ENCODE measurements at regions not wholly inside any gene's neighbourhood (a gene's known extent, or its start where the extent isn't known, plus 50 kb on each side); places are given as distances from the start of the nearest gene placed in this dataset.

DNA sequence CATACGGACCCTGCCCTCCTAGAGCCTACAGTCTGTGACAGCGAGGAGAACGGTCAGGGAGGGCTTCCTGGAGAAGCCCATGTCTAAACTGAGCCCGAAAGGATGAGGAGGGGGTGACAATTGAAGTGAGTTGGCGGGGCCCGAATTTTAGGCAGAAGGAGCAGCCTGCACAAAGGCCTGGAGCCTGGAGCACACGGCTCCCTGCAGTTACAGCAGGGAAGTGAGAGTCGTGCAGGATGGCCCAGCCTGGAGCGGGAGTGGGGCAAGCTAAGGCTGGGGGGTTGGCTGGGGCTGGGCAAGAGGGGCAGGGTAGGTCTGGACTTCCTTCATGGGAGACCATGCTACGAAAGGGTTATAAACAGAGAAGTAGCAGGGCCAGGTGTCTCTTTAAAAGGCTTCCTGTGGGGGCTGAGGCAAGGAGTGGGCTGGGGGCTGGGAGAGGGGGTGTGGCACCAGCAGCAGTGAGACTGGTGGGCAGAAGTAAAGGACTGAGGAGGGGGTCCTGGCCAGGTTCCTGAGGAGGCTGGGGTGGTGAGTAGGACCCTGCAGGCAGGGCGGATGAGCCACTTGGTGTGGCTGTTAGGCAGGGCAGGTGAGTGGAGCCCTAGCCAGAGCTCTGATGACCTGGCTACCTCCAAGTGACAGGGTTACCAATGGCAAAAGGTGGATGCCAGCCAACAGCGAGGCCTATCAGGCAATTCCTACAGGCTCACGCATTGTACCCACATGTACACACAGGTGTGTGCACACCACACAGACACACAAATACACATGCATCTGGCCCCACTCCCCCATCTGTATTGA lies 119.2 kb downstream of the MRPL14 start:
- H3K4me1 Mint-ChIP-seq, result peaks cover 43% of the 10 kb centered on the region
- no peak overlapping the region for H3K4me2 ChIP-seq (replicated peaks; ENCODE audit: extremely low read depth, low read length, poor library complexity, severe bottlenecking)
- no peaks in the 10 kb centered on the region for H4K20me1 ChIP-seq (ENCODE audit: insufficient read depth, low read length)
- H3K4me1 ChIP-seq (ENCODE audit: control insufficient read depth in 1 of 2, insufficient read depth in 2 of 2, low read length in 2 of 2), result peaks cover 27 to 45% of the 10 kb centered on the region in 2 donors
- peaks cover 6 to 28% (median 16%) of the 10 kb centered on the region in 7 donors for H3K9me3 Mint-ChIP-seq
- peaks cover 12 to 17% of the 10 kb centered on the region in 2 donors for H3K9me3 ChIP-seq (replicated peaks in 1 of 2; ENCODE audit: control insufficient read depth in 1 of 2, insufficient read depth in 1 of 2, low read length in 2 of 2)
- no peaks in the 10 kb centered on the region for H3K36me3 ChIP-seq (replicated peaks in 1 of 2; ENCODE audit: control insufficient read depth in 1 of 2, insufficient read depth in 2 of 2, low read length in 2 of 2)
- no peak overlapping the region for H3K27ac ChIP-seq (ENCODE audit: low read depth in 1 of 2, low read length in 2 of 2)
- no peak overlapping the region for H3K4me3 Mint-ChIP-seq
- no peak overlapping the region for H3K9ac ChIP-seq (ENCODE audit: insufficient read depth, low read length, poor library complexity, severe bottlenecking)
- H3K27me3 ChIP-seq (ENCODE audit: control insufficient read depth in 2 of 2, insufficient read depth in 2 of 2, low read length in 2 of 2), result peaks cover 19 to 52% of the 10 kb centered on the region in 2 donors
- TF ChIP-seq, protein P1, sequence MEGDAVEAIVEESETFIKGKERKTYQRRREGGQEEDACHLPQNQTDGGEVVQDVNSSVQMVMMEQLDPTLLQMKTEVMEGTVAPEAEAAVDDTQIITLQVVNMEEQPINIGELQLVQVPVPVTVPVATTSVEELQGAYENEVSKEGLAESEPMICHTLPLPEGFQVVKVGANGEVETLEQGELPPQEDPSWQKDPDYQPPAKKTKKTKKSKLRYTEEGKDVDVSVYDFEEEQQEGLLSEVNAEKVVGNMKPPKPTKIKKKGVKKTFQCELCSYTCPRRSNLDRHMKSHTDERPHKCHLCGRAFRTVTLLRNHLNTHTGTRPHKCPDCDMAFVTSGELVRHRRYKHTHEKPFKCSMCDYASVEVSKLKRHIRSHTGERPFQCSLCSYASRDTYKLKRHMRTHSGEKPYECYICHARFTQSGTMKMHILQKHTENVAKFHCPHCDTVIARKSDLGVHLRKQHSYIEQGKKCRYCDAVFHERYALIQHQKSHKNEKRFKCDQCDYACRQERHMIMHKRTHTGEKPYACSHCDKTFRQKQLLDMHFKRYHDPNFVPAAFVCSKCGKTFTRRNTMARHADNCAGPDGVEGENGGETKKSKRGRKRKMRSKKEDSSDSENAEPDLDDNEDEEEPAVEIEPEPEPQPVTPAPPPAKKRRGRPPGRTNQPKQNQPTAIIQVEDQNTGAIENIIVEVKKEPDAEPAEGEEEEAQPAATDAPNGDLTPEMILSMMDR (IDR thresholded peaks at IDR 0.05), result no peak
- H3K27me3 Mint-ChIP-seq (ENCODE audit: low read depth in 3 of 3), result peaks cover 40 to 61% (median 53%) of the 10 kb centered on the region in 3 donors
- no peak overlapping the region for H2AFZ ChIP-seq (ENCODE audit: insufficient read depth, low read depth, low read length, poor library complexity, severe bottlenecking)
- no peak overlapping the region for H3K4me3 ChIP-seq (replicated peaks in 1 of 3; ENCODE audit: low read depth in 2 of 3, low read length in 3 of 3)
- no peak for DNase-seq
- H3K79me2 ChIP-seq (ENCODE audit: insufficient read depth, low read length), result no peaks in the 10 kb centered on the region
- H3K27ac Mint-ChIP-seq, result peak overlapping the region in 2 of 7 donors; percentile 36 to 55
- intact Hi-C loops (cut with micrococcal nuclease), result loop anchor here in 1 of 2 donors (5.0 kb wide), 1 partner anchor 36 kb away; no protein-coding TSS in a partner anchor
- 57% methylated on average over 12 of the region's 13 CpGs for WGBS (ENCODE audit: insufficient coverage)
- peaks cover 11 to 18% of the 10 kb centered on the region in 2 donors for H3K36me3 Mint-ChIP-seq

GRCh38 chr6:44006872-44007303 lies 120.4 kb downstream of the MRPL14 start:
- Mint-ChIP-seq H3K27me3 (ENCODE audit: low read depth in 3 of 3) (peaks cover 49 to 73% (median 60%) of the 10 kb centered on the region in 3 donors), H3K36me3 (peaks cover 5 to 15% of the 10 kb centered on the region in 2 donors), H3K9me3 (peaks cover 0 to 19% (median 4%) of the 10 kb centered on the region in 7 donors), H3K4me3 (peak overlapping the region in 1 of 2 donors; percentile 44), H3K27ac (no peak overlapping the region), H3K4me1 (peaks cover 42% of the 10 kb centered on the region)
- WGBS (ENCODE audit: insufficient coverage), result 100% methylated on average over 4 of the region's 6 CpGs
- H3K9ac ChIP-seq (ENCODE audit: insufficient read depth, low read length, poor library complexity, severe bottlenecking), result no peak overlapping the region
- no peaks in the 10 kb centered on the region for H3K36me3 ChIP-seq (replicated peaks in 1 of 2; ENCODE audit: control insufficient read depth in 1 of 2, insufficient read depth in 2 of 2, low read length in 2 of 2)
- no peak overlapping the region for H3K27ac ChIP-seq (ENCODE audit: low read depth in 1 of 2, low read length in 2 of 2)
- no peak overlapping the region for H2AFZ ChIP-seq (ENCODE audit: insufficient read depth, low read depth, low read length, poor library complexity, severe bottlenecking)
- TF ChIP-seq, protein P1 (IDR thresholded peaks at IDR 0.05), result no peak
- H4K20me1 ChIP-seq (ENCODE audit: insufficient read depth, low read length), result no peaks in the 10 kb centered on the region
- intact Hi-C loops (cut with micrococcal nuclease), result loop anchor here in 1 of 2 donors (5.0 kb wide), 1 partner anchor 35 kb away; no protein-coding TSS in a partner anchor
- peaks cover 1 to 11% of the 10 kb centered on the region in 2 donors for H3K9me3 ChIP-seq (replicated peaks in 1 of 2; ENCODE audit: control insufficient read depth in 1 of 2, insufficient read depth in 1 of 2, low read length in 2 of 2)
- DNase-seq, result no peak
- peaks cover 24 to 63% of the 10 kb centered on the region in 2 donors for H3K27me3 ChIP-seq (ENCODE audit: control insufficient read depth in 2 of 2, insufficient read depth in 2 of 2, low read length in 2 of 2)
- no peaks in the 10 kb centered on the region for H3K79me2 ChIP-seq (ENCODE audit: insufficient read depth, low read length)
- H3K4me1 ChIP-seq (ENCODE audit: control insufficient read depth in 1 of 2, insufficient read depth in 2 of 2, low read length in 2 of 2), result peaks cover 35 to 45% of the 10 kb centered on the region in 2 donors
- no peak overlapping the region for H3K4me2 ChIP-seq (replicated peaks; ENCODE audit: extremely low read depth, low read length, poor library complexity, severe bottlenecking)
- H3K4me3 ChIP-seq (replicated peaks in 1 of 3; ENCODE audit: low read depth in 2 of 3, low read length in 3 of 3), result no peak overlapping the region

Measured in CD14-positive monocyte (primary cell).